Neuronal stem cell (in vitro differentiated cells): ENCODE measurements at regions not wholly inside any gene's neighbourhood (a gene's known extent, or its start where the extent isn't known, plus 50 kb on each side); places are given as distances from the start of the nearest gene placed in this dataset.

Experiments used
- DNase-seq: peaks from one replicate; pipeline ENCODE4 v3.0.0-alpha.2; 2013; ENCODE audit warnings: low spot score
- H2AFZ ChIP-seq: one replicate; pipeline ENCODE4 v1.6.1; 2013; ENCODE audit warnings: mild to moderate bottlenecking, low read length, inconsistent platforms
- H2AK5ac ChIP-seq: 2 replicates; pipeline ENCODE4 v1.6.1; 2013; ENCODE audit warnings: low read depth, mild to moderate bottlenecking, inconsistent platforms, low read length, moderate library complexity, mixed read lengths
- H2BK120ac ChIP-seq: 2 replicates; pipeline ENCODE4 v1.6.1; 2013; ENCODE audit warnings: low read depth, mild to moderate bottlenecking, inconsistent platforms, low read length, moderate library complexity, mixed read lengths
- H2BK12ac ChIP-seq: one replicate; pipeline ENCODE4 v1.6.1; 2013; ENCODE audit warnings: low read length, inconsistent platforms
- H2BK15ac ChIP-seq: 2 replicates; pipeline ENCODE4 v1.6.1; 2013; ENCODE audit warnings: mild to moderate bottlenecking, low read length, inconsistent platforms, mixed read lengths
- H2BK5ac ChIP-seq: one replicate; pipeline ENCODE4 v1.6.1; 2013; ENCODE audit warnings: inconsistent platforms, mild to moderate bottlenecking, low read length, moderate library complexity
- H3K14ac ChIP-seq: one replicate; pipeline ENCODE4 v1.6.1; 2013; ENCODE audit warnings: low read length, inconsistent platforms
- H3K18ac ChIP-seq: 2 replicates; pipeline ENCODE4 v1.6.1; 2013; ENCODE audit warnings: low read length, inconsistent platforms
- H3K23ac ChIP-seq: 2 replicates; pipeline ENCODE4 v1.6.1; 2013; ENCODE audit warnings: low read depth, mild to moderate bottlenecking, mixed read lengths, low read length, inconsistent platforms; ENCODE audit not compliant: poor library complexity
- H3K27ac ChIP-seq: replicated peaks from 3 replicates; pipeline ENCODE4 v1.5.1; 2013; ENCODE audit warnings: low read length, inconsistent platforms
- H3K27me3 ChIP-seq, 3 experiments: 2 replicates each; pipeline ENCODE4 v1.6.1; 2013; ENCODE audit warnings: low read length in 3 of 3, mild to moderate bottlenecking in 2 of 3, inconsistent platforms in 1 of 3, low read depth in 1 of 3, mixed read lengths in 1 of 3, moderate library complexity in 1 of 3; ENCODE audit not compliant: control insufficient read depth in 3 of 3, insufficient read depth in 3 of 3
- H3K36me3 ChIP-seq, 2 donors: replicated peaks in 1 of 2; 2 replicates each; pipeline ENCODE4 v1.6.1; 2013; ENCODE audit warnings: low read length in 2 of 2; ENCODE audit not compliant: control insufficient read depth in 2 of 2, insufficient read depth in 2 of 2
- H3K4ac ChIP-seq: 2 replicates; pipeline ENCODE4 v1.6.1; 2013; ENCODE audit warnings: inconsistent platforms, mild to moderate bottlenecking, low read length, moderate library complexity
- H3K4me1 ChIP-seq, 2 donors: 1 replicate in 1 of 2; 2 replicates in 1 of 2; pipeline ENCODE4 v1.6.1; 2013; ENCODE audit warnings: low read length in 2 of 2, low read depth in 1 of 2; ENCODE audit not compliant: control insufficient read depth in 2 of 2, insufficient read depth in 1 of 2
- H3K4me2 ChIP-seq: one replicate; pipeline ENCODE4 v1.6.1; 2013; ENCODE audit warnings: mild to moderate bottlenecking, low read length, inconsistent platforms; ENCODE audit not compliant: insufficient read depth, poor library complexity, severe bottlenecking
- H3K4me3 ChIP-seq, 2 donors: 2 replicates each; pipeline ENCODE4 v1.5.1; 2013; ENCODE audit warnings: low read length in 2 of 2, mild to moderate bottlenecking in 2 of 2, inconsistent platforms in 1 of 2, moderate library complexity in 1 of 2
- H3K79me1 ChIP-seq: one replicate; pipeline ENCODE4 v1.6.1; 2013; ENCODE audit warnings: low read depth, mild to moderate bottlenecking, inconsistent platforms, low read length, moderate library complexity
- H3K9ac ChIP-seq: one replicate; pipeline ENCODE4 v1.6.1; 2013; ENCODE audit warnings: mild to moderate bottlenecking, low read depth, low read length, inconsistent platforms; ENCODE audit not compliant: poor library complexity
- H3K9me3 ChIP-seq, 2 donors: replicated peaks in 1 of 2; 2 replicates each; pipeline versions ENCODE3 to v1.6.1; 2013; ENCODE audit warnings: low read length in 2 of 2, mild to moderate bottlenecking in 2 of 2, inconsistent platforms in 1 of 2, low read depth in 1 of 2, mixed read lengths in 1 of 2, moderate library complexity in 1 of 2; ENCODE audit not compliant: control insufficient read depth in 2 of 2, insufficient read depth in 1 of 2
- H4K8ac ChIP-seq: one replicate; pipeline ENCODE4 v1.6.1; 2013; ENCODE audit warnings: low read depth, mild to moderate bottlenecking, inconsistent platforms, low read length, moderate library complexity
- H4K91ac ChIP-seq: one replicate; pipeline ENCODE4 v1.6.1; 2013; ENCODE audit warnings: low read length, low read depth, mild to moderate bottlenecking, inconsistent platforms; ENCODE audit not compliant: poor library complexity
- WGBS, 2 donors: extraction: QIAGEN DNeasy Blood & Tissue Kit; methylation state at CpG; one replicate each; pipeline ENCODE4 v1.1.7; 2013; ENCODE audit warnings: missing lambda C conversion rate in 2 of 2, mixed read lengths in 1 of 2; ENCODE audit not compliant: insufficient read length in 2 of 2, insufficient replicate concordance in 1 of 2; ENCODE audit errors: extremely low coverage in 2 of 2; 5-methylcytosine and 5-hydroxymethylcytosine counted together

- WGBS, 2 donors: no CpG with 5 or more reads among the region's 1 CpG
- no peak overlapping the region for H2BK15ac ChIP-seq
- no peak for DNase-seq
Measured at GRCh38 chr13:75145927-75146326, 336.0 kb downstream of the TBC1D4 start.

DNA sequence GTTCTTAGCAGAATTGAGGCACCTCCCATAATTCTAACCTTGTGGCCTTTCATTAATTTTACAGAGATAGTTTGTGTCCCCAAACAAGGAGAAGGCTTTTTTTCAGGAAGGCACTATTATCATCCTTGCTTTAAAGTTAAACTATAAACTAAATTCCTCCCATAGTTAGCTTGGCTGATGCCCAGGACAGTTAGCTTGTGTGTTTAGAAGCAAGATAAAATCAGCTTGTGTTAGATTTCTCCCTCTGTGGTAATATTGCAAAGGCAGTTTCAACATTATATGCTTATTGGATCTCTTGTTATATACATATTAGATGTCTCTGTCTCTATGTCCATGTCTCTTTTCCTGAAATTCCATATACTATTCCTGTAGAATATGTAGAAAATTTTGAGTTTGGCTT lies 342.7 kb downstream of the TBC1D4 start:
- Histone ChIP-seq H4K91ac (no peak overlapping the region), H3K23ac (no peak overlapping the region), H4K8ac (no peak overlapping the region), H2BK15ac (no peak overlapping the region), H3K9ac (no peak overlapping the region), H2AK5ac (no peak overlapping the region), H3K9me3 (peaks cover 6 to 35% of the 10 kb centered on the region in 2 donors), H2BK5ac (no peak overlapping the region), H3K14ac (no peak overlapping the region), H3K4me3 (no peak overlapping the region), H3K4ac (no peak overlapping the region), H3K18ac (no peak overlapping the region), H3K27me3 (no peaks in the 10 kb centered on the region), H2BK12ac (no peak overlapping the region), H3K4me2 (no peak overlapping the region), H3K36me3 (no peaks in the 10 kb centered on the region), H2AFZ (no peak overlapping the region), H3K4me1 (no peaks in the 10 kb centered on the region), H3K79me1 (no peaks in the 10 kb centered on the region), H3K27ac (no peak overlapping the region), H2BK120ac (no peak overlapping the region)
- no peak for DNase-seq

More at GRCh38 chr13:75145927-75146326, 336.0 kb downstream of the TBC1D4 start:
- no peak overlapping the region for H2AK5ac ChIP-seq
- H2BK5ac ChIP-seq: no peak overlapping the region
- H3K4me2 ChIP-seq: no peak overlapping the region
- H2BK12ac ChIP-seq: no peak overlapping the region
- H3K9ac ChIP-seq: no peak overlapping the region
- H3K36me3 ChIP-seq: no peaks in the 10 kb centered on the region
- H3K27me3 ChIP-seq: no peaks in the 10 kb centered on the region
- H3K14ac ChIP-seq: no peak overlapping the region
- H2AFZ ChIP-seq: no peak overlapping the region
- no peak overlapping the region for H2BK120ac ChIP-seq
- no peaks in the 10 kb centered on the region for H3K4me1 ChIP-seq
- H3K27ac ChIP-seq: no peak overlapping the region
- H3K4ac ChIP-seq: no peak overlapping the region
- H3K79me1 ChIP-seq: no peaks in the 10 kb centered on the region
- no peak overlapping the region for H4K8ac ChIP-seq
- H3K18ac ChIP-seq: no peak overlapping the region
- H4K91ac ChIP-seq: no peak overlapping the region
- H3K9me3 ChIP-seq: peaks cover 0 to 4% of the 10 kb centered on the region in 2 donors
- no peak overlapping the region for H3K4me3 ChIP-seq
- no peak overlapping the region for H3K23ac ChIP-seq

DNA sequence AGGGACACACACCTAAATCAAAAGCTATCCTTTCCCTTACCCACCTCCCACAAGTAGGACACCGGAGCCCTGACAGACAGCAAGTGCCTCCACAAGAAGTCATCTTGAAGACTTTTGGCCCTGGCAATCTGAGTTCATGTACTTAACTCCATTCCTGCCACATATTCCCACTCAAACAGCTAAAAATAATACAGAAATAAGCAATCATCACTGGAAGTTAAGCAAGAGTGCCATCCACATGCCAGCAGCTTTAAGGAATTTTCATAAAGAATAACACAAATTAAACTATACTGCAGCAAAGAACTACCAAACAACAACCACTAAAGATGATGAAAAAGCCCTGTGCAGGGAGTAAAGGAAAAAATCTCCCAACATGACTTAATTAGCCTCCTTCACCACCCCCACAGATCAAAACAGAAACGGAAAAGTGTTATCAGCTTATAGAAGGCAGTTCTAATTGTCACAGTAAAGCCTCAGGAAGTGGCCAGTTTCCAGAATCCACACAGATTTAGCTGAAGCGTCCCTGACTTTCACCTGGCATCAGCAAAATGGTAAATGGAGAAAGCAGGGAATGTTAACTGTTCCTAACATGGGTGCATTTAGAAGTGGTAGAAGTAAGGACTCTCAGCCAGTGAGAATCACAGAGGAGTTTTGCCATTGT lies 343.9 kb downstream of the TBC1D4 start:
- H3K4ac ChIP-seq: no peak overlapping the region
- WGBS, 2 donors: no CpG with 5 or more reads among the region's 3 CpGs
- H3K9me3 ChIP-seq: peaks cover 6 to 41% of the 10 kb centered on the region in 2 donors
- H2BK15ac ChIP-seq: no peak overlapping the region
- H3K27ac ChIP-seq: no peak overlapping the region
- no peak overlapping the region for H2BK120ac ChIP-seq
- H3K18ac ChIP-seq: no peak overlapping the region
- H3K4me3 ChIP-seq: no peak overlapping the region
- H3K27me3 ChIP-seq: no peaks in the 10 kb centered on the region
- H2AK5ac ChIP-seq: no peak overlapping the region
- DNase-seq: no peak
- H3K14ac ChIP-seq: no peak overlapping the region
- no peaks in the 10 kb centered on the region for H3K4me1 ChIP-seq
- H3K79me1 ChIP-seq: no peaks in the 10 kb centered on the region
- no peaks in the 10 kb centered on the region for H3K36me3 ChIP-seq
- H3K23ac ChIP-seq: no peak overlapping the region
- H3K4me2 ChIP-seq: no peak overlapping the region
- no peak overlapping the region for H2AFZ ChIP-seq
- H3K9ac ChIP-seq: no peak overlapping the region
- no peak overlapping the region for H2BK12ac ChIP-seq
- H4K8ac ChIP-seq: no peak overlapping the region
- no peak overlapping the region for H4K91ac ChIP-seq
- no peak overlapping the region for H2BK5ac ChIP-seq

- Histone ChIP-seq H3K9ac (no peak overlapping the region), H3K27ac (no peak overlapping the region)
- no peak for DNase-seq
Measured at GRCh38 chr13:75136151-75136550, 345.8 kb downstream of the TBC1D4 start.

More at GRCh38 chr13:75136151-75136550, 345.8 kb downstream of the TBC1D4 start:
- no peak overlapping the region for H2BK12ac ChIP-seq
- H4K8ac ChIP-seq: no peak overlapping the region
- no peak overlapping the region for H2BK120ac ChIP-seq
- H3K4me3 ChIP-seq: no peak overlapping the region
- H3K4me1 ChIP-seq: no peaks in the 10 kb centered on the region
- H2BK5ac ChIP-seq: no peak overlapping the region
- H2BK15ac ChIP-seq: no peak overlapping the region
- H2AFZ ChIP-seq: no peak overlapping the region
- H3K36me3 ChIP-seq: no peaks in the 10 kb centered on the region
- H3K14ac ChIP-seq: no peak overlapping the region
- no peak overlapping the region for H3K4ac ChIP-seq
- H3K4me2 ChIP-seq: no peak overlapping the region
- H3K79me1 ChIP-seq: no peaks in the 10 kb centered on the region
- H3K18ac ChIP-seq: no peak overlapping the region
- WGBS, 2 donors: no CpG with 5 or more reads among the region's 1 CpG
- no peak overlapping the region for H3K23ac ChIP-seq
- no peak overlapping the region for H4K91ac ChIP-seq
- H3K9me3 ChIP-seq: peaks cover 6 to 41% of the 10 kb centered on the region in 2 donors
- no peak overlapping the region for H2AK5ac ChIP-seq
- no peaks in the 10 kb centered on the region for H3K27me3 ChIP-seq
